ENCODE measurements at regions not wholly inside any gene's neighbourhood (a gene's known extent, or its start where the extent isn't known, plus 50 kb on each side); places are given as distances from the start of the nearest gene placed in this dataset.

GRCh38 chr14:53571641-53572328 is 384.8 kb downstream of the BMP4 start:
- no peak overlapping the region for H3K9ac ChIP-seq (ENCODE audit: low read depth, low read length)
- TF ChIP-seq EZH2 (IDR thresholded peaks at IDR 0.05; ENCODE audit: borderline replicate concordance, low read depth, low read length, severe bottlenecking) (no peak), CTCF (IDR thresholded peaks at IDR 0.05; ENCODE audit: borderline replicate concordance, extremely low read depth, low read length, poor library complexity, severe bottlenecking) (no peak)
- H2AFZ ChIP-seq (ENCODE audit: low read depth, low read length), result no peak overlapping the region
- no peaks in the 10 kb centered on the region for H3K27me3 ChIP-seq (ENCODE audit: insufficient read depth, low read length, poor library complexity)
- no peaks in the 10 kb centered on the region for H3K9me3 ChIP-seq (ENCODE audit: insufficient read depth, low read length, severe bottlenecking)
- no peaks in the 10 kb centered on the region for H3K36me3 ChIP-seq (ENCODE audit: insufficient read depth, low read length)
- H4K20me1 ChIP-seq (ENCODE audit: insufficient read depth, low read length), result no peaks in the 10 kb centered on the region
- no peak for ATAC-seq (ENCODE audit: insufficient read depth, low read depth)
- H3K4me3 ChIP-seq (ENCODE audit: low read depth in 1 of 2, low read length in 2 of 2), result no peak overlapping the region
- no peak overlapping the region for H3K4me2 ChIP-seq (ENCODE audit: insufficient read depth, low read length)
- DNase-seq, result no peak
- H3K27ac ChIP-seq (ENCODE audit: low read length), result no peak overlapping the region
- H3K4me1 ChIP-seq (ENCODE audit: insufficient read depth, low read length), result no peaks in the 10 kb centered on the region
- no peaks in the 10 kb centered on the region for H3K79me2 ChIP-seq (ENCODE audit: insufficient read depth, low read length)

GRCh38 chr14:53570411-53571387 is 385.9 kb downstream of the BMP4 start:
- Histone ChIP-seq H3K27ac (ENCODE audit: low read length) (no peak overlapping the region), H3K27me3 (ENCODE audit: insufficient read depth, low read length, poor library complexity) (no peaks in the 10 kb centered on the region), H3K36me3 (ENCODE audit: insufficient read depth, low read length) (no peaks in the 10 kb centered on the region), H3K9me3 (ENCODE audit: insufficient read depth, low read length, severe bottlenecking) (no peaks in the 10 kb centered on the region), H3K79me2 (ENCODE audit: insufficient read depth, low read length) (no peaks in the 10 kb centered on the region), H4K20me1 (ENCODE audit: insufficient read depth, low read length) (no peaks in the 10 kb centered on the region), H3K4me1 (ENCODE audit: insufficient read depth, low read length) (no peaks in the 10 kb centered on the region), H3K9ac (ENCODE audit: low read depth, low read length) (no peak overlapping the region), H3K4me3 (ENCODE audit: low read depth in 1 of 2, low read length in 2 of 2) (no peak overlapping the region), H2AFZ (ENCODE audit: low read depth, low read length) (no peak overlapping the region), H3K4me2 (ENCODE audit: insufficient read depth, low read length) (no peak overlapping the region)
- ATAC-seq (ENCODE audit: insufficient read depth, low read depth), result no peak
- TF ChIP-seq EZH2 (IDR thresholded peaks at IDR 0.05; ENCODE audit: borderline replicate concordance, low read depth, low read length, severe bottlenecking), result no peak
- TF ChIP-seq CTCF (IDR thresholded peaks at IDR 0.05; ENCODE audit: borderline replicate concordance, extremely low read depth, low read length, poor library complexity, severe bottlenecking), result no peak
- DNase-seq, result no peak

- no peak for ATAC-seq (ENCODE audit: insufficient read depth, low read depth)
- no peak overlapping the region for H3K4me2 ChIP-seq (ENCODE audit: insufficient read depth, low read length)
- H3K27ac ChIP-seq (ENCODE audit: low read length), result no peak overlapping the region
- TF ChIP-seq EZH2 (IDR thresholded peaks at IDR 0.05; ENCODE audit: borderline replicate concordance, low read depth, low read length, severe bottlenecking) (no peak), CTCF (IDR thresholded peaks at IDR 0.05; ENCODE audit: borderline replicate concordance, extremely low read depth, low read length, poor library complexity, severe bottlenecking) (no peak)
- H3K79me2 ChIP-seq (ENCODE audit: insufficient read depth, low read length), result no peaks in the 10 kb centered on the region
- DNase-seq, result no peak
- no peaks in the 10 kb centered on the region for H3K9me3 ChIP-seq (ENCODE audit: insufficient read depth, low read length, severe bottlenecking)
- H3K36me3 ChIP-seq (ENCODE audit: insufficient read depth, low read length), result no peaks in the 10 kb centered on the region
- no peaks in the 10 kb centered on the region for H3K27me3 ChIP-seq (ENCODE audit: insufficient read depth, low read length, poor library complexity)
- H3K4me3 ChIP-seq (ENCODE audit: low read depth in 1 of 2, low read length in 2 of 2), result no peak overlapping the region
- no peaks in the 10 kb centered on the region for H3K4me1 ChIP-seq (ENCODE audit: insufficient read depth, low read length)
- H3K9ac ChIP-seq (ENCODE audit: low read depth, low read length), result no peak overlapping the region
- H2AFZ ChIP-seq (ENCODE audit: low read depth, low read length), result no peak overlapping the region
- H4K20me1 ChIP-seq (ENCODE audit: insufficient read depth, low read length), result no peaks in the 10 kb centered on the region
Observed at GRCh38 chr14:53569446-53569845, 387.2 kb downstream of the BMP4 start.

All from DND-41 (cell line).